ENCODE measurements at regions not wholly inside any gene's neighbourhood (a gene's known extent, or its start where the extent isn't known, plus 50 kb on each side); places are given as distances from the start of the nearest gene placed in this dataset.
"Not testable (repeated sequence)": the region's sequence is repeated elsewhere in the genome, so short reads cannot be mapped to it uniquely, and the experiment has no call there.

GRCh38 chr20:50455245-50455644, 54.9 kb upstream of the PTPN1 start:
- DNase-seq = not testable (repeated sequence)

GRCh38 chr20:50455656-50456451, 54.3 kb upstream of the PTPN1 start:
- no peak for DNase-seq

GRCh38 chr20:50456452-50457324, 53.5 kb upstream of the PTPN1 start:
- DNase-seq = no peak

DNA sequence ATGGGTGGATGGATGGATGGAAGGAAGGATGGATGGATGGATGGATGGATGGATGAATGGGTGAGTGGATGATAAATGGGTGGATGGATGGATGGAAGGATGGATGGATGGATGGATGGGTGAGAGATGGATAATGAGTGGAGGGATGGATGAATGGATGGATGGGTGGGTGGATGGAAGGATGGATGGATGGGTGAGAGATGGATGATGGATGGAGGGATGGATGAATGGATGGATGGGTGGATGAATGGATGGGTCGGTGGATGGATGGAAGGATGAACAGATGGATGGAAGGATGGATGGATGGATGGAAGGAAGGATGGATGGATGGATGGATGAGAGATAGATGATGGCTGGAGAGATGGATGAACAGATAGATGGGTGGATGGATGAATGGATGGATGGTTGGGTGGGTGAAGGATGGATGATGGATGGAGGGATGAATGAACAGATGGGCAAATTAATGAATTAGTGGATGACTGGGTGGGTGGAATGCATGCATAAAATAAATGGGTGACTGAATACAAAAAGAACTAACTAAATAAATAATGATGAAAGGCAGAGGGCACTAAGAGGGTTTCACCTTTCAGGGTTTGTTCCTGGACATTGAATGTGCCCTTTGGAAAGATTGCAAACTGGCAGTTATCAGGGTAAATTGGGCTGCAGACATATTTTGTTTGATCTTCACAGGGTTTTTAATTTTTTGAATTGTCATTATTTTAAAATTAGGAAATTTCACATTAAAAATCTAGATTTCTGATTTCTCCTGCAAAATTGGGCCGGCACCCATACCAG, 50.9 kb upstream of the PTPN1 start:
- DNase-seq = no peak

DNA sequence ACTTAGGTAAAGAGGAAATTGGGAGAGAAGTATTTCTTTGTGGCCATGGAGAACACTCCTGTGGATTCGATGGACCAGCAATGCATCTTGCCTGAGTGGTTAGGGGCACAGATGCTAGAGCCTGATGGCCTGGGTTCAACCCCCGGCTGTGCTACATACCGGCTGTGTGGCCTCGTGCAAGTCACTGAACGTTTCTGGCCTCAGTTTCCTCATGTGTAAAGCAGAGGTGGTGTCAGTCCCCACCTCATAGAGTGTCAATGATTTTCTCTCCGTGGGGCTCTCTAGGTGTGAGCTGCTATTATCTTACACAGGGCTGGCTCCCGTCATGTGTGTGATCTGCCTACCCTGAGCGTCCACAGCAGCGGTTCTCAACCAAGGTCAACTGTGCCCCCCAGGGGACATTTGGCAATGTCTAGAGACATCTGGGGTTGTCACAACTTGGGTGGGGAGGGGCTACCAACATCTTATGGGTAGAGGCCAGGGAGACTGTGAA, 50.0 kb upstream of the PTPN1 start:
- no peak for DNase-seq
